ENCODE measurements at regions not wholly inside any gene's neighbourhood (a gene's known extent, or its start where the extent isn't known, plus 50 kb on each side); places are given as distances from the start of the nearest gene placed in this dataset.

DNA sequence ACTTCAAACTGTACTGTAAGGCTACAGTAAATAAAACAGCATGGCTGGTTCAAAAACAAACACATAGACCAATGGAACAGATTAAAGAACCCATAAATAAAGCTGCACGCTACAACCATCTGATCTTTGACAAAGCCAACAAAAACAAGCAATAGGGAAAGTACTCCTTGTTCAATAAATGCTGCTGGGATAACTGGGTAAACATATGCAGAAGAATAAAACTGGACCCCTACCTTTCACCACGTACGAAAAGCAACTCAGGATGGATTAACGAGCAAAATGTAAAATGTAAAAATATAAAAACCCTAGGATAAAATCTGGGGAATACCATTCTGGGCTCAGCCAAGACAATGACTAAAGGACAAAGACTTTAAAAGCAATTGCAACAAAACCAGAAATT is 201.8 kb upstream of the PGR start:
- H3K9me3 ChIP-seq (ENCODE audit: low read length): no peaks in the 10 kb centered on the region
- H3K27me3 ChIP-seq (ENCODE audit: insufficient read depth, low read depth, low read length): no peaks in the 10 kb centered on the region
- no peaks in the 10 kb centered on the region for H3K36me3 ChIP-seq (ENCODE audit: insufficient read depth, low read length)
- H3K4me2 ChIP-seq (ENCODE audit: low read length): no peak overlapping the region
- no peak overlapping the region for H2AFZ ChIP-seq (ENCODE audit: low read depth, low read length)
- H3F3A ChIP-seq (ENCODE audit: insufficient read depth, low read length, poor library complexity, severe bottlenecking): no peaks in the 10 kb centered on the region
- no peak overlapping the region for H3K9ac ChIP-seq (ENCODE audit: low read length)
- H3K9me2 ChIP-seq (ENCODE audit: insufficient read depth, low read length): no peaks in the 10 kb centered on the region
- no peaks in the 10 kb centered on the region for H4K20me1 ChIP-seq (ENCODE audit: insufficient read depth)
- TF ChIP-seq SMC3 (conservative IDR thresholded peaks at IDR 0.05; ENCODE audit: poor library complexity) (no peak), EP300 (conservative IDR thresholded peaks at IDR 0.05; ENCODE audit: poor library complexity, severe bottlenecking) (no peak), RAD21 (conservative IDR thresholded peaks at IDR 0.05) (no peak), POLR2AphosphoS5 (IDR thresholded peaks at IDR 0.05) (no peak), TAF1 (IDR thresholded peaks at IDR 0.05; ENCODE audit: low read depth) (no peak), MXI1 (conservative IDR thresholded peaks at IDR 0.05; ENCODE audit: poor library complexity, severe bottlenecking) (no peak), EZH2 (IDR thresholded peaks at IDR 0.05; ENCODE audit: borderline replicate concordance, insufficient read depth, low read length, poor library complexity, severe bottlenecking) (no peak)
- TF ChIP-seq, protein P1, sequence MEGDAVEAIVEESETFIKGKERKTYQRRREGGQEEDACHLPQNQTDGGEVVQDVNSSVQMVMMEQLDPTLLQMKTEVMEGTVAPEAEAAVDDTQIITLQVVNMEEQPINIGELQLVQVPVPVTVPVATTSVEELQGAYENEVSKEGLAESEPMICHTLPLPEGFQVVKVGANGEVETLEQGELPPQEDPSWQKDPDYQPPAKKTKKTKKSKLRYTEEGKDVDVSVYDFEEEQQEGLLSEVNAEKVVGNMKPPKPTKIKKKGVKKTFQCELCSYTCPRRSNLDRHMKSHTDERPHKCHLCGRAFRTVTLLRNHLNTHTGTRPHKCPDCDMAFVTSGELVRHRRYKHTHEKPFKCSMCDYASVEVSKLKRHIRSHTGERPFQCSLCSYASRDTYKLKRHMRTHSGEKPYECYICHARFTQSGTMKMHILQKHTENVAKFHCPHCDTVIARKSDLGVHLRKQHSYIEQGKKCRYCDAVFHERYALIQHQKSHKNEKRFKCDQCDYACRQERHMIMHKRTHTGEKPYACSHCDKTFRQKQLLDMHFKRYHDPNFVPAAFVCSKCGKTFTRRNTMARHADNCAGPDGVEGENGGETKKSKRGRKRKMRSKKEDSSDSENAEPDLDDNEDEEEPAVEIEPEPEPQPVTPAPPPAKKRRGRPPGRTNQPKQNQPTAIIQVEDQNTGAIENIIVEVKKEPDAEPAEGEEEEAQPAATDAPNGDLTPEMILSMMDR (IDR thresholded peaks at IDR 0.05; ENCODE audit: poor library complexity, severe bottlenecking): no peak
- TF ChIP-seq, protein P2, sequence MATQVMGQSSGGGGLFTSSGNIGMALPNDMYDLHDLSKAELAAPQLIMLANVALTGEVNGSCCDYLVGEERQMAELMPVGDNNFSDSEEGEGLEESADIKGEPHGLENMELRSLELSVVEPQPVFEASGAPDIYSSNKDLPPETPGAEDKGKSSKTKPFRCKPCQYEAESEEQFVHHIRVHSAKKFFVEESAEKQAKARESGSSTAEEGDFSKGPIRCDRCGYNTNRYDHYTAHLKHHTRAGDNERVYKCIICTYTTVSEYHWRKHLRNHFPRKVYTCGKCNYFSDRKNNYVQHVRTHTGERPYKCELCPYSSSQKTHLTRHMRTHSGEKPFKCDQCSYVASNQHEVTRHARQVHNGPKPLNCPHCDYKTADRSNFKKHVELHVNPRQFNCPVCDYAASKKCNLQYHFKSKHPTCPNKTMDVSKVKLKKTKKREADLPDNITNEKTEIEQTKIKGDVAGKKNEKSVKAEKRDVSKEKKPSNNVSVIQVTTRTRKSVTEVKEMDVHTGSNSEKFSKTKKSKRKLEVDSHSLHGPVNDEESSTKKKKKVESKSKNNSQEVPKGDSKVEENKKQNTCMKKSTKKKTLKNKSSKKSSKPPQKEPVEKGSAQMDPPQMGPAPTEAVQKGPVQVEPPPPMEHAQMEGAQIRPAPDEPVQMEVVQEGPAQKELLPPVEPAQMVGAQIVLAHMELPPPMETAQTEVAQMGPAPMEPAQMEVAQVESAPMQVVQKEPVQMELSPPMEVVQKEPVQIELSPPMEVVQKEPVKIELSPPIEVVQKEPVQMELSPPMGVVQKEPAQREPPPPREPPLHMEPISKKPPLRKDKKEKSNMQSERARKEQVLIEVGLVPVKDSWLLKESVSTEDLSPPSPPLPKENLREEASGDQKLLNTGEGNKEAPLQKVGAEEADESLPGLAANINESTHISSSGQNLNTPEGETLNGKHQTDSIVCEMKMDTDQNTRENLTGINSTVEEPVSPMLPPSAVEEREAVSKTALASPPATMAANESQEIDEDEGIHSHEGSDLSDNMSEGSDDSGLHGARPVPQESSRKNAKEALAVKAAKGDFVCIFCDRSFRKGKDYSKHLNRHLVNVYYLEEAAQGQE (IDR thresholded peaks at IDR 0.05; ENCODE audit: borderline replicate concordance): no peak
- H3K4me3 ChIP-seq (ENCODE audit: low read length): no peak overlapping the region
- no peaks in the 10 kb centered on the region for H3K79me2 ChIP-seq (replicated peaks; ENCODE audit: insufficient read depth, low read length)
- H3K27ac ChIP-seq (ENCODE audit: low read length): no peak overlapping the region

DNA sequence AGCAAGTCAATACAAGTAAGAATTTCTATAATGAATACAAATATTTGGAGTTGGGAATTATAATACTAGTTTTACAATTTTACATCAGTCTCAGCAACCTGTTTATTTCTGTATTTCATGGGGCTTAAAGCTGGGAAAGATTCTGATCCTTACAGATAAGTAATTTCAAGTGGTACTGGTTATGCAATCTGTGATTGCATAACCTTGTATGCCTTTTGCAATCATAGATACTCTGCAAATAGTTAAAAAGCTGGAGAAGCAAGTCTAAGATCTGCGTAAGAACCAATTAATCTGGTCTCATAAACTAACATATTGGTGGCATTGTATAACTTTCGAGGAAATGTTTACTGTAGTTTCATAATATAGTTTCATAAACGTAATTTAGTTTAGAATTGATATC is 198.3 kb upstream of the PGR start:
- Histone ChIP-seq H3K4me3 (ENCODE audit: low read length) (no peak overlapping the region), H2AFZ (ENCODE audit: low read depth, low read length) (no peak overlapping the region)

DNA sequence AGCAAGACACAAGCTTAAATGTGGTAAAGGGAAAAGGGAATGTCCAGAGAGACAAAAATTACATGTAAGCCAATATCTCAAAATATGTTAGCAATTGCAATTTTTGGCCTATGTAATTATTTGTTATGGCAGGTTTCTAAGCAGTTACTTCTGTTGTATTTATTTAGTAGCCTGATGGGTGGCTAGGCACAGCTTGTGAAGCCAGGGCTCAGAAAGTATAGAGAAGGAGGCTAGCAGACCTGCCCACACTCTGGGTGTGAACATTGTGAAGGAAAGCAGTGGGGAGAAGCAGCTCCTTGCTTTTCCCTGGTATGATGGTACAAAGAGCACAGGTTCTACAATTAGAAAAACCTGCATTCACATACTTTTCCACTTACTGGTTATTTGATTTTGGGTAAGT is 196.5 kb upstream of the PGR start:
- H3K4me3 ChIP-seq (ENCODE audit: low read length): no peak overlapping the region
- H3K36me3 ChIP-seq (ENCODE audit: insufficient read depth, low read length): no peaks in the 10 kb centered on the region
- H3K27me3 ChIP-seq (ENCODE audit: insufficient read depth, low read depth, low read length): no peaks in the 10 kb centered on the region
- no peaks in the 10 kb centered on the region for H3F3A ChIP-seq (ENCODE audit: insufficient read depth, low read length, poor library complexity, severe bottlenecking)
- no peak overlapping the region for H3K27ac ChIP-seq (ENCODE audit: low read length)
- no peak overlapping the region for H2AFZ ChIP-seq (ENCODE audit: low read depth, low read length)
- no peaks in the 10 kb centered on the region for H3K79me2 ChIP-seq (replicated peaks; ENCODE audit: insufficient read depth, low read length)
- H3K4me2 ChIP-seq (ENCODE audit: low read length): no peak overlapping the region
- H4K20me1 ChIP-seq (ENCODE audit: insufficient read depth): no peaks in the 10 kb centered on the region
- H3K9me2 ChIP-seq (ENCODE audit: insufficient read depth, low read length): no peaks in the 10 kb centered on the region
- no peak for TF ChIP-seq SMC3 (conservative IDR thresholded peaks at IDR 0.05; ENCODE audit: poor library complexity)
- no peak for TF ChIP-seq MXI1 (conservative IDR thresholded peaks at IDR 0.05; ENCODE audit: poor library complexity, severe bottlenecking)
- no peak for TF ChIP-seq EP300 (conservative IDR thresholded peaks at IDR 0.05; ENCODE audit: poor library complexity, severe bottlenecking)
- TF ChIP-seq, protein P1 (IDR thresholded peaks at IDR 0.05; ENCODE audit: poor library complexity, severe bottlenecking): no peak
- TF ChIP-seq POLR2AphosphoS5 (IDR thresholded peaks at IDR 0.05): no peak
- TF ChIP-seq, protein P2 (IDR thresholded peaks at IDR 0.05; ENCODE audit: borderline replicate concordance): no peak
- TF ChIP-seq RAD21 (conservative IDR thresholded peaks at IDR 0.05): no peak
- TF ChIP-seq TAF1 (IDR thresholded peaks at IDR 0.05; ENCODE audit: low read depth): no peak
- no peak for TF ChIP-seq EZH2 (IDR thresholded peaks at IDR 0.05; ENCODE audit: borderline replicate concordance, insufficient read depth, low read length, poor library complexity, severe bottlenecking)
- H3K9ac ChIP-seq (ENCODE audit: low read length): no peak overlapping the region
- no peaks in the 10 kb centered on the region for H3K9me3 ChIP-seq (ENCODE audit: low read length)

More for the DNA sequence above, 198.3 kb upstream of the PGR start:
- H3F3A ChIP-seq (ENCODE audit: insufficient read depth, low read length, poor library complexity, severe bottlenecking): no peaks in the 10 kb centered on the region
- H3K27ac ChIP-seq (ENCODE audit: low read length): no peak overlapping the region
- no peaks in the 10 kb centered on the region for H3K27me3 ChIP-seq (ENCODE audit: insufficient read depth, low read depth, low read length)
- no peaks in the 10 kb centered on the region for H3K36me3 ChIP-seq (ENCODE audit: insufficient read depth, low read length)
- no peak for TF ChIP-seq EZH2 (IDR thresholded peaks at IDR 0.05; ENCODE audit: borderline replicate concordance, insufficient read depth, low read length, poor library complexity, severe bottlenecking)
- TF ChIP-seq TAF1 (IDR thresholded peaks at IDR 0.05; ENCODE audit: low read depth): no peak
- no peaks in the 10 kb centered on the region for H3K9me3 ChIP-seq (ENCODE audit: low read length)
- H3K79me2 ChIP-seq (replicated peaks; ENCODE audit: insufficient read depth, low read length): no peaks in the 10 kb centered on the region
- no peak overlapping the region for H3K4me2 ChIP-seq (ENCODE audit: low read length)
- H4K20me1 ChIP-seq (ENCODE audit: insufficient read depth): no peaks in the 10 kb centered on the region
- no peaks in the 10 kb centered on the region for H3K9me2 ChIP-seq (ENCODE audit: insufficient read depth, low read length)
- no peak overlapping the region for H3K9ac ChIP-seq (ENCODE audit: low read length)

Data from neural cell (in vitro differentiated cells).